Naive thymus-derived CD4-positive, alpha-beta T cell (primary cell): ENCODE measurements at regions not wholly inside any gene's neighbourhood (a gene's known extent, or its start where the extent isn't known, plus 50 kb on each side); places are given as distances from the start of the nearest gene placed in this dataset.

ENCODE experiments used
- ATAC-seq: fragments of 150-1000 bp; cut with Tn5 transposase; 2 replicates; pipeline ENCODE4 v1.10.0; 2021; ENCODE audit warnings: mild to moderate bottlenecking, moderate library complexity
- CTCF ChIA-PET: fragments of 350-600 bp; sonication (Branson Sonifier 250); formaldehyde crosslinking; loops from one replicate; lab custom pipeline; 2021; ENCODE audit warnings: antibody characterized with exemption; lab: Charles Lee
- POLR2A ChIA-PET: fragments of 350-600 bp; sonication (Branson Sonifier 250); formaldehyde crosslinking; loops from one replicate; lab custom pipeline; 2021; ENCODE audit warnings: antibody characterized with exemption, inconsistent platforms; lab: Charles Lee
- DNase-seq, 9 donors: peaks; one replicate each; pipeline versions ENCODE4 v3.0.0 to v3.0.0-alpha.2; 2020 to 2022; ENCODE audit warnings: mixed read lengths in 1 of 9
- H3K27ac ChIP-seq: one replicate; pipeline ENCODE4 v1.7.0; 2013; ENCODE audit warnings: mild to moderate bottlenecking, low read depth, low read length, moderate library complexity
- H3K27me3 ChIP-seq, 2 donors: one replicate each; pipeline ENCODE4 v1.7.0; 2013; ENCODE audit warnings: low read length in 2 of 2, mild to moderate bottlenecking in 2 of 2, moderate library complexity in 2 of 2; ENCODE audit not compliant: control insufficient read depth in 2 of 2, insufficient read depth in 2 of 2
- H3K36me3 ChIP-seq, 3 experiments: 1 replicate in 2 of 3; 2 replicates in 1 of 3; pipeline ENCODE4 v1.7.0; 2013; ENCODE audit warnings: low read length in 3 of 3, mild to moderate bottlenecking in 3 of 3, moderate library complexity in 1 of 3; ENCODE audit not compliant: insufficient read depth in 3 of 3, control insufficient read depth in 2 of 3
- H3K4me1 ChIP-seq, 2 donors: one replicate each; pipeline ENCODE4 v1.7.0; 2013; ENCODE audit warnings: low read length in 2 of 2, mild to moderate bottlenecking in 2 of 2, moderate library complexity in 1 of 2; ENCODE audit not compliant: control insufficient read depth in 2 of 2, insufficient read depth in 2 of 2
- H3K4me3 ChIP-seq: 2 replicates; pipeline ENCODE4 v1.7.0; 2013; ENCODE audit warnings: mild to moderate bottlenecking, low read length
- H3K9me3 ChIP-seq, 3 experiments: 1 replicate in 2 of 3; 2 replicates in 1 of 3; pipeline ENCODE4 v1.7.0; 2013; ENCODE audit warnings: low read length in 3 of 3; ENCODE audit not compliant: control insufficient read depth in 2 of 3
- H3K27ac Mint-ChIP-seq, 9 donors: one replicate each; pipeline ENCODE4 v1.8.0; 2020 to 2022; ENCODE audit warnings: mixed read lengths in 9 of 9, mild to moderate bottlenecking in 8 of 9, moderate library complexity in 5 of 9, inconsistent platforms in 2 of 9
- H3K27me3 Mint-ChIP-seq, 5 donors: one replicate each; pipeline ENCODE4 v1.8.0; 2021 to 2022; ENCODE audit warnings: mixed read lengths in 5 of 5, mild to moderate bottlenecking in 1 of 5
- H3K36me3 Mint-ChIP-seq, 5 donors: one replicate each; pipeline ENCODE4 v1.8.0; 2020 to 2022; ENCODE audit warnings: mixed read lengths in 5 of 5, mild to moderate bottlenecking in 3 of 5, inconsistent platforms in 1 of 5
- H3K4me1 Mint-ChIP-seq, 7 donors: one replicate each; pipeline ENCODE4 v1.8.0; 2020 to 2022; ENCODE audit warnings: mixed read lengths in 7 of 7, mild to moderate bottlenecking in 3 of 7, inconsistent platforms in 1 of 7
- H3K4me3 Mint-ChIP-seq, 10 donors: one replicate each; pipeline ENCODE4 v1.8.0; 2020 to 2022; ENCODE audit warnings: mild to moderate bottlenecking in 10 of 10, mixed read lengths in 10 of 10, moderate library complexity in 6 of 10, inconsistent platforms in 2 of 10
- H3K9me3 Mint-ChIP-seq, 11 donors: one replicate each; pipeline ENCODE4 v1.8.0; 2020 to 2022; ENCODE audit warnings: mixed read lengths in 11 of 11, mild to moderate bottlenecking in 4 of 11, inconsistent platforms in 1 of 11, moderate library complexity in 1 of 11
- intact Hi-C, 2 donors: fragments of 100-400 bp; cut with micrococcal nuclease; formaldehyde crosslinking; loops; one replicate each; pipeline ENCODE4 v1.15.1; 2023

GRCh38 chr20:22698259-22698842, 114.0 kb upstream of the FOXA2 start:
- no peaks in the 10 kb centered on the region for H3K4me1 Mint-ChIP-seq
- Histone ChIP-seq H3K4me3 (no peak overlapping the region), H3K4me1 (no peaks in the 10 kb centered on the region), H3K27ac (no peak overlapping the region), H3K27me3 (no peaks in the 10 kb centered on the region), H3K36me3 (no peaks in the 10 kb centered on the region), H3K9me3 (no peaks in the 10 kb centered on the region)
- ChIA-PET POLR2A (no interaction called here), CTCF (no interaction called here)
- no peak for DNase-seq
- intact Hi-C loops = loop anchor here (10.0 kb wide), 2 partner anchors 736 to 906 kb away; partner anchors contain the start of genes CST9 (in 1 of the 2) and CSTL1 (in 1 of the 2)
- no peak overlapping the region for H3K27ac Mint-ChIP-seq
- no peaks in the 10 kb centered on the region for H3K27me3 Mint-ChIP-seq
- peaks cover 0 to 12% (median 1%) of the 10 kb centered on the region in 11 donors for H3K9me3 Mint-ChIP-seq
- H3K36me3 Mint-ChIP-seq = no peaks in the 10 kb centered on the region
- H3K4me3 Mint-ChIP-seq = no peak overlapping the region
- no peak for ATAC-seq

- CTCF ChIA-PET = no interaction called here
Measured at GRCh38 chr20:22699396-22699795, 115.0 kb upstream of the FOXA2 start.

GRCh38 chr20:22700367-22700766, 116.0 kb upstream of the FOXA2 start:
- Mint-ChIP-seq H3K27ac (no peak overlapping the region), H3K4me3 (no peak overlapping the region), H3K27me3 (no peaks in the 10 kb centered on the region), H3K9me3 (peaks cover 0 to 12% (median 1%) of the 10 kb centered on the region in 11 donors), H3K36me3 (no peaks in the 10 kb centered on the region), H3K4me1 (no peaks in the 10 kb centered on the region)
- Histone ChIP-seq H3K9me3 (no peaks in the 10 kb centered on the region), H3K36me3 (no peaks in the 10 kb centered on the region), H3K4me3 (no peak overlapping the region), H3K4me1 (no peaks in the 10 kb centered on the region), H3K27ac (no peak overlapping the region), H3K27me3 (no peaks in the 10 kb centered on the region)
- ATAC-seq (no peak), DNase-seq (no peak)
- intact Hi-C loops = no loop called here
- CTCF ChIA-PET = no interaction called here
- POLR2A ChIA-PET = no interaction called here

More at GRCh38 chr20:22699396-22699795, 115.0 kb upstream of the FOXA2 start:
- H3K27ac Mint-ChIP-seq = no peak overlapping the region
- peaks cover 0 to 12% (median 1%) of the 10 kb centered on the region in 11 donors for H3K9me3 Mint-ChIP-seq
- ATAC-seq (no peak), DNase-seq (no peak)
- Histone ChIP-seq H3K9me3 (no peaks in the 10 kb centered on the region), H3K27ac (no peak overlapping the region), H3K4me3 (no peak overlapping the region), H3K36me3 (no peaks in the 10 kb centered on the region), H3K4me1 (no peaks in the 10 kb centered on the region), H3K27me3 (no peaks in the 10 kb centered on the region)
- H3K27me3 Mint-ChIP-seq = no peaks in the 10 kb centered on the region
- intact Hi-C loops = loop anchor here (10.0 kb wide), 2 partner anchors 735 to 905 kb away; partner anchors contain the start of genes CST9 (in 1 of the 2) and CSTL1 (in 1 of the 2)
- POLR2A ChIA-PET = no interaction called here
- H3K36me3 Mint-ChIP-seq = no peaks in the 10 kb centered on the region
- H3K4me3 Mint-ChIP-seq = no peak overlapping the region
- no peaks in the 10 kb centered on the region for H3K4me1 Mint-ChIP-seq

GRCh38 chr20:22701679-22702308, 117.4 kb upstream of the FOXA2 start:
- Histone ChIP-seq H3K27me3 (no peaks in the 10 kb centered on the region), H3K4me1 (no peaks in the 10 kb centered on the region), H3K27ac (no peak overlapping the region), H3K4me3 (no peak overlapping the region), H3K36me3 (no peaks in the 10 kb centered on the region), H3K9me3 (no peaks in the 10 kb centered on the region)
- Mint-ChIP-seq H3K4me3 (no peak overlapping the region), H3K4me1 (no peaks in the 10 kb centered on the region), H3K27ac (no peak overlapping the region), H3K27me3 (no peaks in the 10 kb centered on the region), H3K9me3 (peaks cover 0 to 15% (median 4%) of the 10 kb centered on the region in 11 donors), H3K36me3 (no peaks in the 10 kb centered on the region)
- DNase-seq = no peak
- ATAC-seq = no peak
- POLR2A ChIA-PET = no interaction called here
- CTCF ChIA-PET = interaction anchor here (1.3 kb wide), 1 partner anchor 10 kb away, joined by 5 read pairs; no protein-coding TSS in a partner anchor
- intact Hi-C loops = no loop called here

- H3K27me3 Mint-ChIP-seq = no peaks in the 10 kb centered on the region
- intact Hi-C loops = no loop called here
- H3K4me3 ChIP-seq = no peak overlapping the region
- no peak overlapping the region for H3K4me3 Mint-ChIP-seq
- no peaks in the 10 kb centered on the region for H3K4me1 Mint-ChIP-seq
- H3K36me3 Mint-ChIP-seq = no peaks in the 10 kb centered on the region
- no peaks in the 10 kb centered on the region for H3K9me3 ChIP-seq
- CTCF ChIA-PET = no interaction called here
- no peaks in the 10 kb centered on the region for H3K4me1 ChIP-seq
- DNase-seq = no peak
- H3K27ac Mint-ChIP-seq = no peak overlapping the region
- H3K9me3 Mint-ChIP-seq = peaks cover 0 to 17% (median 4%) of the 10 kb centered on the region in 11 donors
- H3K27me3 ChIP-seq = no peaks in the 10 kb centered on the region
- H3K27ac ChIP-seq = no peak overlapping the region
- ATAC-seq = no peak
- no peaks in the 10 kb centered on the region for H3K36me3 ChIP-seq
- POLR2A ChIA-PET = no interaction called here
Measured at GRCh38 chr20:22703843-22704242, 119.5 kb upstream of the FOXA2 start.

GRCh38 chr20:22711971-22712755, 127.8 kb upstream of the FOXA2 start:
- Histone ChIP-seq H3K4me1 (no peaks in the 10 kb centered on the region), H3K27ac (no peak overlapping the region), H3K4me3 (no peak overlapping the region), H3K27me3 (no peaks in the 10 kb centered on the region), H3K36me3 (no peaks in the 10 kb centered on the region), H3K9me3 (no peaks in the 10 kb centered on the region)
- Mint-ChIP-seq H3K4me1 (no peaks in the 10 kb centered on the region), H3K36me3 (no peaks in the 10 kb centered on the region), H3K27ac (no peak overlapping the region), H3K4me3 (no peak overlapping the region), H3K9me3 (peaks cover 0 to 12% (median 0%) of the 10 kb centered on the region in 11 donors), H3K27me3 (peaks cover 0 to 23% (median 6%) of the 10 kb centered on the region in 5 donors)
- ChIA-PET POLR2A (no interaction called here), CTCF (no interaction called here)
- DNase-seq (no peak), ATAC-seq (no peak)
- intact Hi-C loops = no loop called here
